GM21526 (cell line): ENCODE measurements at regions not wholly inside any gene's neighbourhood (a gene's known extent, or its start where the extent isn't known, plus 50 kb on each side); places are given as distances from the start of the nearest gene placed in this dataset.
"Not testable (repeated sequence)": the region's sequence is repeated elsewhere in the genome, so short reads cannot be mapped to it uniquely, and the experiment has no call there.

ENCODE experiments used
- ATAC-seq: cut with Tn5 transposase; IDR thresholded peaks from one replicate; pipeline ENCODE4 v1.9.1; 2021; ENCODE audit warnings: moderate library complexity; ENCODE audit not compliant: unreplicated experiment, low FRiP score

GRCh38 chr10:57430376-57430775, 837.3 kb downstream of the IPMK start:
- no peak for ATAC-seq

- ATAC-seq, result no peak
These were observed 846.8 kb downstream of the IPMK start for GRCh38 chr10:57420881-57421280.

GRCh38 chr10:57418476-57418875, 849.2 kb downstream of the IPMK start:
- ATAC-seq, result no peak

GRCh38 chr10:57395923-57396322, 871.8 kb downstream of the IPMK start:
- no peak for ATAC-seq

GRCh38 chr10:57367412-57367811, 900.3 kb downstream of the IPMK start:
- no peak for ATAC-seq

- no peak for ATAC-seq
These were observed 904.9 kb downstream of the IPMK start for GRCh38 chr10:57362811-57363210.

GRCh38 chr10:57353403-57354003, 914.2 kb downstream of the IPMK start:
- ATAC-seq, result no peak

GRCh38 chr10:57351076-57351475, 916.6 kb downstream of the IPMK start:
- no peak for ATAC-seq

GRCh38 chr10:57341294-57341693, 926.4 kb downstream of the IPMK start:
- no peak for ATAC-seq

- peak; percentile 65 for ATAC-seq
These were observed 928.7 kb downstream of the IPMK start for GRCh38 chr10:57338823-57339558.

GRCh38 chr10:57336865-57337264, 930.8 kb downstream of the IPMK start:
- ATAC-seq, result no peak

GRCh38 chr10:57336341-57336740, 931.4 kb downstream of the IPMK start:
- ATAC-seq, result no peak

- ATAC-seq, result no peak
These were observed 933.2 kb downstream of the IPMK start for GRCh38 chr10:57334523-57334922.

GRCh38 chr10:57333880-57334279, 933.8 kb downstream of the IPMK start:
- no peak for ATAC-seq

GRCh38 chr10:57321400-57321854, 946.3 kb downstream of the IPMK start:
- ATAC-seq, result not testable (repeated sequence)

- ATAC-seq, result no peak
These were observed 947.3 kb downstream of the IPMK start for GRCh38 chr10:57320416-57320815.

GRCh38 chr10:57314046-57314445, 953.0 kb upstream of the ZWINT start:
- no peak for ATAC-seq

- ATAC-seq, result no peak
These were observed 942.5 kb upstream of the ZWINT start for GRCh38 chr10:57303566-57303965.

- no peak for ATAC-seq
These were observed 939.7 kb upstream of the ZWINT start for GRCh38 chr10:57300718-57301117.

- no peak for ATAC-seq
These were observed 933.6 kb upstream of the ZWINT start for GRCh38 chr10:57294698-57295097.

GRCh38 chr10:57288754-57289153, 927.7 kb upstream of the ZWINT start:
- ATAC-seq, result no peak

- ATAC-seq, result no peak
These were observed 901.8 kb upstream of the ZWINT start for GRCh38 chr10:57262892-57263291.
